DMS79 treated with DMSO at 0.1 percent for 48 hours (cell line): ENCODE measurements at regions not wholly inside any gene's neighbourhood (a gene's known extent, or its start where the extent isn't known, plus 50 kb on each side); places are given as distances from the start of the nearest gene placed in this dataset.

Experiments used
- DNase-seq: peaks from one replicate; lab custom pipeline; 2025; lab: John Stamatoyannopoulos, UW

DNA sequence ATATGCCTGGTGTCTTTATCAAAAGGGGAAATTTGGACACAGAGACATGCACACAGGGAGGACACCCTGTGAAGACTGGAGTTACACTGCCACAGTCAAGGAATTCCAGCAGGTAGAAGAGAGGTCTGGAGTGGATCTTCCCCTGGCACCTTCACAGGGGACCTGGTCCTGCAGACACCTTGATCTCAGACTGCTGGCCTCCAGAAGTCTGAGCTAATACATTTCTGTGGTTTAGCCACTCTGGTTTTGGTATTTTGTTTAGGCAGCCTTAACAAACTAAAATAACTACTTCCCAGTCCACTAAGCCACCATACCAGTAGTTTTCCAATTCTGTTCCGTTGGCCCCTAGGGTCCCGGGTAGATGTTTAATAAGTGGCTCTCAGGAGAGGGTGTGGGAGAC lies 164.7 kb downstream of the SETD4 start:
- no peak for DNase-seq

- no peak for DNase-seq
Measured at GRCh38 chr21:35893156-35893555, 167.2 kb downstream of the SETD4 start.

- no peak for DNase-seq
Measured at GRCh38 chr21:35886887-35887286, 173.4 kb downstream of the SETD4 start.

DNA sequence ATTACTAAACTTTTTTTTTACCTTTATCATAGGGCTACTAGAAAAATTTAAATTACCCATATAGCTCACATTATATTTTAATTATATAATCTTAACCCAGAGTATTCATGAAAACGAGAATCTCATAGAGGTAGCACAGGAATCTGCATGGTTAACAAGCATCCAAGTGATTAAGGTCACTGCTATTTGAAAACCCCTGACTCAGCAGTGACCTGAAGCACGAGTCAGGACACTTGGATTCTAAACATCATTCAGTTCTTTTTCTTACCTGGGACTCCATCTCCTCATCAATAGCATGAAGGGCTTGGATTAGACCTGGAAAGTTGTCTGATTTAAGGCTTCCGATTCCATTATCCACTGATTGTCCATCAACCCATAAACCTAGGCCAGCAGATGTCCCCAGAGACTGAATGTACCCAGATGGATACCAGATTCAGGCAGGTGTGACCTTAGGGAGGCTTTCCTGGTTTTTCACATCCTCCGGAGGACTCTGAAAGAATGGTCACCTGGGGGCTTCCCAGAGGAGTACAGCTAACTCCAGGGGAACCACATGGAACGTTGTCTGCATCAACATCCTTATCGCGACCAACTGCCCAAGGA lies 174.3 kb downstream of the SETD4 start:
- no peak for DNase-seq

DNA sequence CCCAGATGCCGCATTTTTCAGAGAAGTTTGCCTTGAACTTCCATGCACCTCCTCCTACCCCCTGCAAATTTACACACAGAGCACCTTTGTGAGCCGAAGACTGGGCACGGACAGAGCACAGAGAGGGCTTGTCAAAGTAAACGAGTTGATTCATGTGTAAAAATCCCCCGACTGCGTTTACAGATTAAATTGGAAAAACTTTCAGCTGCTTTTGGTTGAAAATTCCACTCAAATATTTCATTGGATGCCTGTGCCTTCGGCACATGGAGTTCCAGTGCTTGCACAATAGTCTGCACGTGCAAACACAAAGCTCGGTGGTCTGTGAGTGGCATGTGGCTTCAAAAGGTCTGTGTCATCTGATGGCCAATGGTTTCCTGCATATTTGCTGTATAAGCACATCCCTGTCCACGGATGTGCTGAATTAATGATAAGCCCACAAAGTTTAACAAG lies 177.5 kb downstream of the SETD4 start:
- DNase-seq = no peak

GRCh38 chr21:35873441-35873840 lies 186.9 kb downstream of the SETD4 start:
- no peak for DNase-seq

DNA sequence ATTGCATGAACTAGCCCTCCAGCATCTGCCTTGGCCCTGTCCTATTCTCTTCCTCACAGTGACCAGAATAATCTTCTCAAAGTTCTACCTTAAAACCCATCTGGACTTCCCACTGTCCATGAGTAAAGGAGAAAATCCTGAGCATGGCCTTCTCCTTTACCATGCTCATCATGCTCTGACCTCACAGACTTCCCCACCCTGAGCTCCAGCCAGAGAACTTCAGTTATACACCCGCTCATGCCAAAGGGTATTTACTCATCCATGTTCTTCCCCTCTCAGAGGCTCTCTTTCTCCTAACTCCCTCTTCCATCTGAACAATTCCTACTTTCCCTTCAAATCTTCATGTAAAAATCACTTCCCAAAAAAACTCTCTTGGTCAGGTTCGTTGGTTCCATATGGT lies 188.4 kb downstream of the SETD4 start:
- no peak for DNase-seq

- no peak for DNase-seq
Measured at GRCh38 chr21:35868869-35869223, 191.5 kb downstream of the SETD4 start.

DNA sequence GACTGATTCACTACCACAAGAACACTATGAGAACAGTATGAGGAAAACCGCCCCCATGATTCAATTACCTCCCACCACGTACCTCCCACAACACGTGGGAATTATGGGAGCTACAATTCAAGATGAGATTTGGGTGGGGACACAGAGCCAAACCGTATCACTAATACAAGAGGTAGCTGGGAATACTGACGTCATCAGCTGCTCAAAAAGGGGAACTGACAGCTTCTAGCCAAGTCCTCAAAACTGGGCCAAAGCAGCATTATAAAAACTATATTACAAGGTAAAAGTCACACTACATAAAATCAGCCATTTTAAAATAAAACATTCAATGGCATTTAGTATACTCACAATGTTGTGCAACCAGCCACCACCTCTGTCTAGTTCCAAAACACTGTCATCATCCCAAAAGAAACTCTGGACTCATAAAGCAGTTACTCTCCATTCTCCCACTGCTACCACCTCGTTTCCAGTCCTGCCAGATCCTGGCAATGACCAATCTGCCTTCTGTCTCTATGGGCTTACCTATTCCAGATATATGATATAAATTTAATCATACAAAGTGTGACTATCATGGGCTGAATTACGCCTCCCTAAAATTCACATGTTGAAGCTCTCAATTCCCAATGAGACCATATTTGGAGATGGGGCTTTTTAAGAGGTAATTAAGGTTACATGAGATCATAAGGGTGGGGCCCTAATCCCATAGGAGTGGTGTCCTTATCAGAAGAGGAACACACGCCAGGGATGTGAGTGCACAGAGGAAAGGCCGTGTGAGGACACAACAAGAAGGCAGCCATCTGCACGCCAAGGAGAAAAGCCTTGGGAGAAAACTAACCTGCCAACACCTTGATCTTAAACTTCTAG lies 192.1 kb downstream of the SETD4 start:
- DNase-seq = no peak

- DNase-seq = no peak
Measured at GRCh38 chr21:35864039-35864438, 196.3 kb downstream of the SETD4 start.

DNA sequence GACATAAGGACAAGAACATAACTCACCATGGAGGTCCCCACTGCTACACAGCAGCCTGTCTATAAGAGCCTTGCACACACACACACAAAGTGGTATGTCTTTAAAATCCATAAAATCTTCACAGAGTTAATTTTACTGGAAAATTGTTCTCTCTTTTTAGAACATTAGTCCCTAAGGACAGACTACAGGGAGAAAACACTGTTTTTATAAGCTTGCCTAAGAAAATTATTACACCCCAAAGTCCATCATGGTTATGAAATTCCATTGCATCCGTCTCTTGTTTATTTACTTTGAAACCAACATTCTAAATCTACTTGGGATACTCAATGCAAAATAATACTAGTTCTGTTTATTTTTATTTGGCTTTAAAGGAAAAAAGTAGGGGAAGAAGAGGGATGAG lies 197.4 kb downstream of the SETD4 start:
- no peak for DNase-seq

DNA sequence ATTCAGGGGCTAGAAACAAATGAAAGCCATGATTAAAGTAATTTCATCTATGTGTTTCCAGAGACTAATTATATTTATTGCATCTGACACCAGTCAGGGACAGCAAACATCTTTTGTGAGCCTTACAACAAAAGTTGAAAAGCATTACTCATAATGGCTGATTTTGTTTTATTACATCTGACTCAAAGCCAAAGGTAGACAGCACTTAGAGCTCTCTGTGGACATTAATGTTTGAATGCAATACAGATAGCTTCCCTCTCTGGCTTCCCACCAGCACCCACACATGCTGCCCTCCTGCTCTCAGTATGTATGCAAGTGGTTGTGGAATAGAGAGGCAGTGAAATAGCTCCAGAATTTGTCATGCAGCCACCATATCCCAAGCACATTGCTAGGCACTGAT lies 198.7 kb downstream of the SETD4 start:
- DNase-seq = no peak

GRCh38 chr21:35860189-35860869 lies 200.0 kb downstream of the SETD4 start:
- DNase-seq = no peak

DNA sequence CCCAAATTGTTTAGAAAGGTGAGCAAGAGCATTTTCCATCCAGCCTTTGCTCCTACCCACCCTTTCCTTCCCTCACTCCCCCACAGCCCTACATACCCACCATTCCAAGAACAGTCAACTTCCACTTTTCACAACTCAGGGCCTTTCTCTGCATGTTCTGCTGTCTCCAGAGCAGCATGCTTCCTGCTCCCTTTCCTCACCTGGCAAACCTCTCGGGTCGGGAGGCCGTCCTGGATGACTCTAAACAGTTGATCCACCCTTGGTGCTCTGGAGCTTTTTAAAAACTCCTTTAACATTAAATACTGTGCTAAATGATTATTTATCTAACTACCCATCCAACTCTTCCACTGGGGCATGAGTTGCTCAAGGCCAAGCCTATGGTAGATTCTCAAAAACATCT lies 200.6 kb downstream of the SETD4 start:
- DNase-seq = no peak

- DNase-seq = no peak
Measured at GRCh38 chr21:35857095-35857494, 203.2 kb downstream of the SETD4 start.

DNA sequence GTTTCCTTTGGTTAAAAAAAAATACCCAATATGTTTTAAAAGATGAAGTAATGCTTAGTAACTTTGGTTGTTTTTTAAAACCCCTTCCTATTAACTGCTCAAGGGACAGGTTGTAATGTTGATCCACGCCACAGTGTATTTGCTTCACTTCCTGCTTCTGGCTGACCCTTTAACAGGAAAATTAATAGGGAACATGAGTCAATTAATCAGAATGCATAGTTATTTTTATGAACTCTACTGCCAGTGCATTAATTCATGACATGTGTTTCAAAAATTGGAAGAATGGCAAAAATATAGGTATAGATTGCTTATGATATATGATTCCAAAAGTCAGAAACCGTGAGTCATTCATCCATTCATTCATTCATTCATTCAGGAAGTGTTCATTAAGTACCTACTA lies 204.8 kb downstream of the SETD4 start:
- DNase-seq = no peak

GRCh38 chr21:35854281-35854680 lies 206.0 kb downstream of the SETD4 start:
- no peak for DNase-seq

- no peak for DNase-seq
Measured at GRCh38 chr21:35853321-35854239, 206.7 kb downstream of the SETD4 start.

DNA sequence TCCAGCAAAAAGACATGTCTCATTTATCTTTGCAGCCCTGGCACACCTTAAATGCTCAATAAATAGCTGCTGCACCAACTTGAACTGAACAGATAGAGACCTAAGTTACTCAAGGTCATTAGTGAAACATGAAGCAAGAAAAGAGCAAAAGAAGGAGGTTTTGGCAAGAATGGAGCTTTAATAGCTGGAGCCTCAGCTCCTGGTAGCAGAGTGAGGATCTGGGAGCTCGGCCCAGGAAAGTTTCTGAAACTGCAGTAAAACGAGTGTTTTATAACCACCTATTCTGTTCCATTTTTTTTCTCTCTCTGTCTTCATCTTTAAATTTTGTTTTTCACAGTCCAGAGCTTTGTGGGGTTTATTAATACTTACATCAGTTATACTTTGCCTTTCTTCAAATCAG lies 207.5 kb downstream of the SETD4 start:
- DNase-seq = no peak

DNA sequence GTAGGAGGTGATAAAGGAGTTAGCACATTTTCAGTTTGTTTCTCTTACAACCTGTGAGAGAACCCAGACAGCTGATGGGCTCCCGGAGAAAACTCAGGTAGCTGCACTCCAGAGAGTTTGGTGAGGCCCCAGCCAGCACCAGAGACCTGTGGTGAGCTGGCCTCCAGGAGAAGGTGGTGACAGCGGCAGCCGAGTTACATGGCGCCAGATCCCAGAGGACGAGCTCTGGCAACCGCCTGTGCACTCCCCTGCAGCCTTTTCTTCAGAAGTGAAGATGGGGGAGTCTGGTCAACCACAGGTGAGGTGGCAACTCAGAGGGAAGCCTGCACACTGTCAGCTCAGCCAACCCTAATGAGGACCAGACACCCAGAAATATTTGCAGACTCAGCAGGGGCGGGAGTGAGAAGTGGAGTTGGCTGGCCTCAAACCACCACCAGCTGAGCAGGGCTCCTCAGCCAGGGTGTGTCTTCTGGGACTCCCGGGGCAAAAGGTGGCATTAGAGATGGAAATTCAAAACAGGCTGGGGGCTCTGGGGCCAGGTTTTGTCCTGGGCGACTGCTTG lies 209.7 kb downstream of the SETD4 start:
- no peak for DNase-seq

DNA sequence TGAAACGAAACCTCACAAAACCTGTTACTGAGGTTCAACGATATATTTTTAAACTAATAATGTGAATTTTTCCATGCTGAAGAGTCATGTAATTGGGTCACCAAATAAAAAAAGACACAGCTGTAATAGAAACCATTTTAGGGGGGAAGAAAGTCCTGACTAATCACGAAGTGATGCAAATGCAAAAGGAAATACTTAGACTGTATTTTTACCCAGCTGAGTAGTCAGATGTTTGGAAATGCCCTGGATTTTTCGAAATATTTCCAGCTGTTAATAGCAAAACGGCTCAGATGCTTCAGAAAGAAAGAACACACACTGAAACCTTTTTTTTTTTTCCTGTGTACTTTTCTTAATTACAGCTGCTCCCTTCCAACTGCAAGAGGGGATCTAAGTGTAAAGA lies 210.3 kb downstream of the SETD4 start:
- DNase-seq = no peak

DNA sequence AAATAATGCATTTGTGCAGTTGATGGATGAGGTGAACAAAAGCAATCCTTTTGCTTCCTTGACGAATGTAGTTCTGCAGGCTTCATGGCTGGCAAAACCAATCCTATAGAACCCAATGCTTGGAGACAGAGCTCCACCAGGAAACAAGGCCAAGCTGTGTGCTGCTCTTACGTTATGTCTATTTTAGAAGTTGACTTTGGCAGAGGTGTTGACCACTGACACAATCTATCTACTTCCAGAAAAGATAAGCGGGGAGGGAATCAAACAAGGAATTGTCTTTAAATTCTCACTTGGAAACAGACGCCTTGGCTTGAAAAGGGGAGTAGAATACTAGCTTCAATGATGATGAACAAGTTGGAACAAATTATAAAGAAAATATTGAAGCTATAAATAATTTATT lies 211.2 kb downstream of the SETD4 start:
- no peak for DNase-seq
